Neural cell (in vitro differentiated cells): ENCODE measurements at regions not wholly inside any gene's neighbourhood (a gene's known extent, or its start where the extent isn't known, plus 50 kb on each side); places are given as distances from the start of the nearest gene placed in this dataset.

Source experiments
- CTCF ChIP-seq: fragments of 450-650 bp; IDR thresholded peaks from 2 replicates; pipeline ENCODE4 v1.5.1; 2014; ENCODE audit warnings: antibody characterized with exemption, mild to moderate bottlenecking, moderate library complexity; ENCODE audit not compliant: poor library complexity, severe bottlenecking
- EP300 ChIP-seq: fragments of 450-650 bp; conservative IDR thresholded peaks from 2 replicates; pipeline ENCODE4 v1.6.1; 2014; ENCODE audit warnings: antibody characterized with exemption, mild to moderate bottlenecking, moderate library complexity; ENCODE audit not compliant: poor library complexity, severe bottlenecking
- POLR2AphosphoS5 ChIP-seq: IDR thresholded peaks from 2 replicates; pipeline ENCODE4 v1.6.1; 2012
- TAF1 ChIP-seq: IDR thresholded peaks from 2 replicates; pipeline ENCODE4 v1.6.1; 2012; ENCODE audit warnings: low read depth

- no peak for TF ChIP-seq CTCF
- TF ChIP-seq EP300 = no peak
- no peak for TF ChIP-seq TAF1
- no peak for TF ChIP-seq POLR2AphosphoS5
These were observed 481.9 kb downstream of the UTRN start for GRCh38 chr6:144767051-144767450.
